ENCODE measurements at regions not wholly inside any gene's neighbourhood (a gene's known extent, or its start where the extent isn't known, plus 50 kb on each side); places are given as distances from the start of the nearest gene placed in this dataset.

- Histone ChIP-seq H3K27me3 (no peaks in the 10 kb centered on the region), H3K27ac (no peak overlapping the region), H3K4me3 (no peak overlapping the region), H3K9me3 (no peaks in the 10 kb centered on the region), H3K36me3 (no peaks in the 10 kb centered on the region), H3K4me1 (no peaks in the 10 kb centered on the region)
- DNase-seq: no peak
- no peak for TF ChIP-seq CTCF (IDR thresholded peaks at IDR 0.05)
- no peak for ATAC-seq
- intact Hi-C loops (cut with DNase I): no loop called here
These were observed 134.8 kb upstream of the LDB2 start for GRCh38 chr4:17033025-17033767.

- Histone ChIP-seq H3K4me3 (no peak overlapping the region), H3K36me3 (no peaks in the 10 kb centered on the region), H3K27me3 (no peaks in the 10 kb centered on the region), H3K4me1 (no peaks in the 10 kb centered on the region), H3K9me3 (no peaks in the 10 kb centered on the region), H3K27ac (no peak overlapping the region)
- intact Hi-C loops (cut with DNase I): no loop called here
- DNase-seq (no peak), ATAC-seq (no peak)
- no peak for TF ChIP-seq CTCF (IDR thresholded peaks at IDR 0.05)
These were observed 132.1 kb upstream of the LDB2 start for GRCh38 chr4:17030543-17030942.

GRCh38 chr4:17029964-17030363 lies 131.5 kb upstream of the LDB2 start:
- H3K27ac ChIP-seq: no peak overlapping the region
- no peaks in the 10 kb centered on the region for H3K4me1 ChIP-seq
- no peaks in the 10 kb centered on the region for H3K9me3 ChIP-seq
- intact Hi-C loops (cut with DNase I): no loop called here
- TF ChIP-seq CTCF (IDR thresholded peaks at IDR 0.05): no peak
- DNase-seq (no peak), ATAC-seq (no peak)
- H3K4me3 ChIP-seq: no peak overlapping the region
- H3K36me3 ChIP-seq: no peaks in the 10 kb centered on the region
- no peaks in the 10 kb centered on the region for H3K27me3 ChIP-seq

GRCh38 chr4:17029432-17029831 lies 131.0 kb upstream of the LDB2 start:
- Histone ChIP-seq H3K27me3 (no peaks in the 10 kb centered on the region), H3K27ac (no peak overlapping the region), H3K4me1 (no peaks in the 10 kb centered on the region), H3K4me3 (no peak overlapping the region), H3K36me3 (no peaks in the 10 kb centered on the region), H3K9me3 (no peaks in the 10 kb centered on the region)
- intact Hi-C loops (cut with DNase I): no loop called here
- ATAC-seq (no peak), DNase-seq (no peak)
- no peak for TF ChIP-seq CTCF (IDR thresholded peaks at IDR 0.05)

- Histone ChIP-seq H3K9me3 (no peaks in the 10 kb centered on the region), H3K4me1 (no peaks in the 10 kb centered on the region), H3K36me3 (no peaks in the 10 kb centered on the region), H3K27me3 (no peaks in the 10 kb centered on the region), H3K27ac (no peak overlapping the region), H3K4me3 (no peak overlapping the region)
- ATAC-seq (no peak), DNase-seq (no peak)
- TF ChIP-seq CTCF (IDR thresholded peaks at IDR 0.05): no peak
- intact Hi-C loops (cut with DNase I): no loop called here
These were observed 129.1 kb upstream of the LDB2 start for GRCh38 chr4:17027495-17027894.

- ATAC-seq: no peak
- intact Hi-C loops (cut with DNase I): no loop called here
- no peak for TF ChIP-seq CTCF (IDR thresholded peaks at IDR 0.05)
These were observed 126.0 kb upstream of the LDB2 start for GRCh38 chr4:17024425-17024824.

More at GRCh38 chr4:17024425-17024824, 126.0 kb upstream of the LDB2 start:
- Histone ChIP-seq H3K9me3 (no peaks in the 10 kb centered on the region), H3K4me1 (no peaks in the 10 kb centered on the region), H3K27me3 (no peaks in the 10 kb centered on the region), H3K27ac (no peak overlapping the region), H3K36me3 (no peaks in the 10 kb centered on the region), H3K4me3 (no peak overlapping the region)
- no peak for DNase-seq

Measured in upper lobe of right lung (tissue), 1 donor.